ENCODE measurements at regions not wholly inside any gene's neighbourhood (a gene's known extent, or its start where the extent isn't known, plus 50 kb on each side); places are given as distances from the start of the nearest gene placed in this dataset.
"Not testable (repeated sequence)": the region's sequence is repeated elsewhere in the genome, so short reads cannot be mapped to it uniquely, and the experiment has no call there.

DNA sequence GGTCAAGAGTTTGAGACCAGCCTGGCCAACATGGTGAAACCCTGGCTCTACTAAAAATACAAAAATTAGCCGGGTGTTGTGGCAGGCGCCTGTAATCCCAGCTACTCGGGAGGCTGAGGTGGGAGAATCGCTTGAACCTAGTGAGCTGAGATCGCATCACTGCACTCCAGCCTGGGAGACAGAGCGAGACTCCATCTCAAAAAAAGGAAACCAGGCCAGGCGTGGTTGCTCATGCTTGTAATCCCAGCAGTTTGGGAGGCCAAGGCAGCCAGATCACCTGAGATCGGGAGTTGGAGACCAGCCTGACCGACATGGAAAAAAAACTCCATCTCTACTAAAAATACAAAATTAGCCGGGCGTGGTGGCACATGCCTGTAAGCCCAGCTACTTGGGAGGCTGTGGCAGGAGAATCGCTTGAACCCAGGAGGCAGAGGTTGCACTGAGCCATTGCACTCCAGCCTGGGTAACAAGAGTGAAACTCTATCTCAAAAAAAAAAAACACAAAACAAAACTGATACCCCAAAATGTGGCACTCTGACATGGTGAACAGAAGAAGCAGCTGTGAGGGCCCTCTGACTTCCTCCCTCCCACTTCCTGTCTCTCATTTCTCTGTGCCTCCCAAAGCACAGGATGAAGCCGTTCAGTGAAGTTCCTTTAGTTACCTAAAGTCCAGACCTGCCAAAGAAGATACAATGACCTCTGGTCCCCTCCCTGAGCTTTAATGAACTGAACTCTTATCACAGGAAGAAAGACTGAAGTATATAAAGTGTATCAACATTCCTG lies 93.2 kb upstream of the GRIN2A start:
- DNase-seq, result not testable (repeated sequence)

DNA sequence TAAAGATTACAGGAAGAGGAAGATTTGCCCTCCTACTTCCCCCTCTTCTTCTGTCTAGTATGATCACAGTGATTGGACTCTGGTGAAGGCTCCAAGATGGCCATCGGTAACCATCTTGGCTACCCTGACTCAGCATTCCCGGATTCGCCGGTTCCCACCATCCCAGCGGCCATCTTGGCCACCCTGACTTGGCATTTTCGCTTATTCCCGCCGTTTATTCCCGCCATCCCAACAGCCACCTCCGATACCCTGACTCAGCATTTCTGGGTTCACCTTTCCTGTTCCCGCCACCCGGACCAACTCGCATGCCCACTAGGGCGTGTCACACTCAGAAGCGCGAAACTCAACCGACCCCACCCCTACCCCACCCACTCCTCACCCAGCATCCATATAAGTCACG lies 95.4 kb upstream of the GRIN2A start:
- DNase-seq, result no peak

DNA sequence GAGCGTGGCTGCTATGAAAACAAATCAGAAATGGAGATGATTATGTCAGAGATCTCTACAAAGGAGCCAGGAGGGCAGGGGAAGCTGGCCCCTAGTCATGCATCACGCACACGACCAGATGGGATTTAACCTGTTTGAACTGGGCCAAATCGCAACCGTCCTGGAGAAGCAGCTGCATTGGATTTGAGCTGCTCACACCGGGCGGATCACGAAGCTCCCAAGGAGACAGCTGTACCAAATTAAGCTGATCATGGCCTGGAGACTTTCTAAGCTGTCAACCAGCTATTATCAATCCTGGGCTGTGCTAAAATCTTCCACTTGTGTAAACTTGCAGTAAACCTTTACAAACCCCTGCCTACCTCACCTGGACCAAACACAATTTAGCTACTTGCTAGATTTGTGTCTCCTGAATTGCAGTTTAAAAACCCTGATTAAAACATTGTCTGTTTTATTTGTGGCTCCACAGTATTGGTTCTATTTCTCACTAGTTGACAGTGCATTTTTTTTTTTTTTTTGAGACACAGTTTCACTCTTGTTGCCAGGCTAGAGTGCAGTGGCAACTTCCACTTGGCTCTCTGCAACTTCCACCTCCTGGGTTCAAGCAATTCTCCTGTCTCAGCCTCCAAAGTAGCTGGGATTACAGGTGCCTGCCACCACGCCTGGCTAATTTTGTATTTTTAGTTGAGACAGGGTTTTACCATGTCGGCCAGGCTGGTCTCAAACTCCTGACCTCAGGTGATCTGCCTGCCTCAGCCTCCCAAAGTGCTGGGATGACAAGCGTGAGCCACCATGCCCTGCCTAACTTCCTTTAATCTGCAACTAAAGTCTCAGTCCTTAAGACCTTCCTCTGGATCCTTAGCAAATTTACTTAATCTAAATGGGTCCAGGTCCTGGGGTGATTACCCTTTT lies 98.3 kb upstream of the GRIN2A start:
- no peak for DNase-seq

DNA sequence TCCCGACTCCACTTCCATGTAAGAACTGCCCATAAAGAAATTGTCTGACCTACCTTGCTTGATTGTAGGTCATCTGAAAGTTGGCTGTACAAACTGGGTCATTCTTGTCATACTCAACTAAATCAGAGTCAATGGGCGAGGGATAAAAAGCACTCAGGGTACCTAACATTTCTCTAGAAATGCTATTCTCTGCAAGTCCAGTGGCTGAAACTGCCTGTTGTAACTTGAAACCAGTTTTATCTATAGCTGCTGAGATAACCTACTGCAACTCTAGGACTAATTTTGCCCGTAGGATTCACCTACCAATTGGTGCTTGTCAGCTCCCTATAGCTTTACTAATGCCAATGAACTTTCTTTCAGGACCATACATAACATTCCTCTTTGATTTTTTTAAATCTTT lies 100.1 kb upstream of the GRIN2A start:
- DNase-seq, result no peak

DNA sequence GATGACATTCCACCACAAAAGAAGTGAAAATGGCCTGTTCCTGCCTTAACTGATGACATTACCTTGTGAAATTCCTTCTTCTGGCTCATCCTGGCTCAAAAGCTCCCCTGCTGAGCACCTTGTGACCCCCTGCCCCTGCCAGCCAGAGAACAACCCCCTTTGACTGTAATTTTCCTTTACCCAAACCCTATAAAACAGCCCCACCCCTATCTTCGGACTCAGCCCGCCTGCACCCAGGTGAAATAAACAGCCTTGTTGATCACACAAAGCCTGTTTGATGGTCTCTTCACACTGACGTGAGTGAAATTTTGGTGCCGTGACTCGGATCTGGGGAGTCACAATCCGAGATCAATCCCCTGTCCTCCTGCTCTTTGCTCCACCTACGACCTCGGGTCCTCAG lies 101.0 kb upstream of the GRIN2A start:
- DNase-seq, result not testable (repeated sequence)

DNA sequence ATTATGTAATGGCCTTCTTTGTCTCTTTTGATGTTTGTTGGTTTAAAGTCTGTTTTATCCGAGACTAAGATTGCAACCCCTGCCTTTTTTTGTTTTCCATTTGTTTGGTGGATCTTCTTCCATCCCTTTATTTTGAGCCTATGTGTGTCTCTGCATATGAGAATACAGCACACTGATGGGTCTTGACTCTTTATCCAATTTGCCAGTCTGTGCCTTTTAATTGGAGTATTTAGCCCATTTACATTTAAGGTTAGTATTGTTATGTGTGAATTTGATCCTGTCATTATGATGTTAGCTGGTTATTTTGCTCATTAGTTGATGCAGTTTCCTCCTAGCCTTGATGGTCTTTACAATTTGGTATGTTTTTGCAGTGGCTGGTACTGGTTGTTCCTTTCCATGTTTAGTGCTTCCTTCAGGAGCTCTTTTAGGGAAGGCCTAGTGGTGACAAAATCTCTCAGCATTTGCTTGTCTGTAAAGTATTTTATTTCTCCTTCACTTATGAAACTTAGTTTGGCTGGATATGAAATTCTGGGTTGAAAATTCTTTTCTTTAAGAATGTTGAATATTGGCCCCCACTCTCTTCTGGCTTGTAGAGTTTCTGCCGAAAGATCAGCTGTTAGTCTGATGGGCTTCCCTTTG lies 95.3 kb upstream of the ATF7IP2 start:
- not testable (repeated sequence) for DNase-seq

DNA sequence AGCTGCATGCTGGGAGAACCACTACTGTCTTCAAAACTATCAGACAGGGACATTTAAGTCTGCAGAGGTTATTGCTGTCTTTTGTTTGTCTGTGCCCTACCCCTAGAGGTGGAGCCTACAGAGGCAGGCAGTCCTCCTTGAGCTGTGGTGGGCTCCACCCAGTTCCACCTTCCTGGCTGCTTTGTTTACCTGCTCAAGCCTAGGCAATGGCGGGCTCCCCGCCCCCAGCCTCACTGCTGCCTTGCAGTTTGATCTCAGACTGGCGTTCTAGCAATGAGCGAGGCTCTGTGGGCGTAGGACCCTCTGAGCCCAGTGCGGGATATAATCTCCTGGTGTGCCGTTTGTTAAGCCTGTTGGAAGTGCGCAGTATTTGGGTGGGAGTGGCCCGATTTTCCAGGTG lies 93.7 kb upstream of the ATF7IP2 start:
- not testable (repeated sequence) for DNase-seq

DNA sequence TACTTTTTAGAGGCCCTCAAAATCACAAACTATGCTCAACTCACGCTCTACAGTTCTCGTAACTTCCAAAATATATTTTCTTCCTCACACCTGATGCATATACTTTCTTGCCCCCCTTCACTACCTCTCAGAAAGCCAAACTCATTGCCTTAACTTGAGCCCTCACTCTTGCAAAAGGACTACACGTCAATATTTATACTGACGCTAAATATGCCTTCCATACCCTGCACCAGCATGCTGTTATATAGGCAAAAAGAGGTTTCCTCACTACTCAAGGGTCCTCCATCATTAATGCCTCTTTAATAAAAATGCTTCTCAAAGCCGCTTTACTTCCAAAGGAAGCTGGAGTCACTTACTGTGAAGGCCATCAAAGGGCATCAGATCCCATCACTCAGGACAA lies 92.9 kb upstream of the ATF7IP2 start:
- not testable (repeated sequence) for DNase-seq

DNA sequence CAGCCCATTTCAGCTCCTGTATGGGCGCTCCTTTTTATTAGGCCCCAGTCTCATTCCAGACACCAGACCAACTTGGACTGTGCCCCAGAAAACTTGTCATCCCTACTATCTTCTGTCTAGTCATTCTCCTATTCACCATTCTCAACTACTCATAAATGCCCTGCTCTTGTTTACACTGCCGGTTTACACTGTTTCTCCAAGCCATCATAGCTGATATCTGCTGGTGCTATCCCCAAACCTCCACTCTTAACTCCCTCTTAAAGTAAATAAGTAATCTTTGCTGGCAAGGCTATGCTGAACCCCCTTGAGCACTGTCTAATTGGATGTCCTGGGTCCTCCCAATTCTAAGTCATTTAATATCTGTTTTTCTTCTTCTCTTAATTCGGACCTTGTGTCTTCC lies 91.7 kb upstream of the ATF7IP2 start:
- DNase-seq, result not testable (repeated sequence)

DNA sequence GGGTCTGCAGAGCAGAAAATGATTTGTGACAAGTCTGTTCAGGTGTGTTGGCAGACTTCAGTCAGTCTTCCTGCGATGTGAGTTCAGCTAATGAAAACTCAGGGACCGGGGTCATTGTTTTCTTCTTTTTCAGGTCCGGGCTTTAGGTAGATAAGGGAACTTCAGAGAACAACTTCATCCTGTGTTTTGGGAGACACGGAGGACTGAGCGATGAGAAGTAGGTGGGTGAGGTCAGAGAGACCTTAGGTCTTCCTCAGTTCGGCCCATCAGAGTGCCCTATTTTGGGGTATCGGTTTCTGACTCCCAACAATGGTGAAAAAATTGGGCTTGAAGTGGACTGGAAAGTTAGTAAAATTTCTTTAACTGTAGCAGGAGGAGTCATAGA lies 88.9 kb upstream of the ATF7IP2 start:
- no peak for DNase-seq

DNA sequence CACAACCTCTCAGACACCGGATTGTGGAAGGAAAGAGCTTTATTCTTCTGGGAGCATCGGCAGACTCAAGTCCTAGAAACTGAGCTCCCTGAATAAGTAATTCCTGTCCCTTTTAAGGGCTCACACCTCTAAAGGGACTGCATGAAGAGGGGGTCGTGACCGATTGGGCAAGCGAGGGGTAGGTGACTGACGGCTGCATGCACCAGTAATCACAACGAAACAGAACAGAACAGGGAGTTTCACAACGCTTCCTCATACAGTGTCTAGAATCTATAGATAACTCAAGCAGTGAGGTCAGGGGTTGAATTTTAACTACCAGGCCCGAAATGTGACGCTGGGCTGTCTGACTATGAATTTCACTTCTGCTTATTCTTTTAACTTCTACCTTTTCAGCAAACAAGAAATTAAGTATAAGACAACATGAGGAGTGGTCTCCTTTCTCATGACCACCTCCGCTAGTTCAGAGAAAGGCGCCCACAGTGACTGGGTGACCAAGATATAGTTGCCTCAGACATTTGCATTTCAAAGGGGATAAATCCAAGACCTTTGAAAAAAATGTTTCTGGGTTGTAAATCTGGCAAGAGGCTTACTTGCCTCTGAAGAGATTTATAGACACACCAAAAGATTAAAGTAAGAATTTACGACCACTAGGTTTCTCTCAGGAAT lies 88.4 kb upstream of the ATF7IP2 start:
- no peak for DNase-seq

DNA sequence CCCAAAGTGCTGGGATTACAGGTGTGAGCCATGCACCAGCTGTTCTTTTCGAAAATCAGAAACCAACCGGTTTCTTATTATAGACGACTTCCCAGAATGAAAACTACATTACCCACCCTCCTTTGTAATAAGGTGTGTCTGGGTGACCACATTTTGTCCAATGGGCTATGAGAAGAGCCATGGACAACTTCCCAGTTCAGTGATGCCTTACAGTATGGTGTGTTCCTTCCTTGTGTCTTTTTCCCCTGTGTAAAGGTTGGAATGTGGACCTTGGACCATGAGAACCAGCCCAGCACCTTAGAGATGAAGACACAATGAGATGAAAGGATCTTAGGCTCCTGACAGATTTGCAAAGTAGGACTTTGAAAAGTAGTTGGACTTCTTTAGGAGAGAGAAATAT lies 85.0 kb upstream of the ATF7IP2 start:
- no peak for DNase-seq

DNA sequence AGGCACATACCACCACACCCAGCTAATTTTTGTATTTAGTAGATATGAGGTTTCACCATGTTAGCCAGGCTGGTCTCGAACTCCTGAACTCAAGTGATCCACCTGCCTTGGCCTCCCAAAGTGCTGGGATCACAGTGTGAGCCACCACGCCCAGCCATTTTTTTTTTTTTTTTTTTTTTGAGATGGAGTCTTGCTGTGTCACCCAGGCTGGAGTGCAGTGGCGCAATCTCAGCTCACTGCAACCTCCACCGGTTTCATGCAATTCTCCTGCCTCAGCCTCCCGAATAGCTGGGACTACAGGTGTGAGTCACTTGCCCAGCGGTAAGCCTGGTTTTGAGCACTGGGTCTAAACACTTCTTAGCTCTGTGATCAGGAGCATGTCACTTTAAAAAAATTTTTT lies 84.3 kb upstream of the ATF7IP2 start:
- not testable (repeated sequence) for DNase-seq

DNA sequence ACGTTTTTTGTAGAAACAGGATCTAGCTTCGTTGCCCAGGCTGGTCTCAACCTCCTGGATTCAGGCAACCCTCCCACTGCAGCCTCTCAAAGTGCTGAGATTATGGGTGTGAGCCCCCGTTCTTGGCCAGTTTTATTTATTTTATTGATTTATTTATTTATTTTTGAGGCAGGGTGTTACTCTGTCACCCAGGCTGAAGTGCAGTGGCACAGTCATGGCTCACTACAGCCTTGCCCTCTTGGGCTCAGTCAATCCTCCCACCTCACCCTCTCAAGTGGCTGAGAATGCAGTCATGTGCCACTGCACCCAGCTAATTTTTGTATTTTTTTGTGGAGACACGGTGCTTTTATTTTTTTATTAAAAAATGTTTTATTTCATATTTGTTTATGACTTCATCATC lies 79.9 kb upstream of the ATF7IP2 start:
- no peak for DNase-seq

DNA sequence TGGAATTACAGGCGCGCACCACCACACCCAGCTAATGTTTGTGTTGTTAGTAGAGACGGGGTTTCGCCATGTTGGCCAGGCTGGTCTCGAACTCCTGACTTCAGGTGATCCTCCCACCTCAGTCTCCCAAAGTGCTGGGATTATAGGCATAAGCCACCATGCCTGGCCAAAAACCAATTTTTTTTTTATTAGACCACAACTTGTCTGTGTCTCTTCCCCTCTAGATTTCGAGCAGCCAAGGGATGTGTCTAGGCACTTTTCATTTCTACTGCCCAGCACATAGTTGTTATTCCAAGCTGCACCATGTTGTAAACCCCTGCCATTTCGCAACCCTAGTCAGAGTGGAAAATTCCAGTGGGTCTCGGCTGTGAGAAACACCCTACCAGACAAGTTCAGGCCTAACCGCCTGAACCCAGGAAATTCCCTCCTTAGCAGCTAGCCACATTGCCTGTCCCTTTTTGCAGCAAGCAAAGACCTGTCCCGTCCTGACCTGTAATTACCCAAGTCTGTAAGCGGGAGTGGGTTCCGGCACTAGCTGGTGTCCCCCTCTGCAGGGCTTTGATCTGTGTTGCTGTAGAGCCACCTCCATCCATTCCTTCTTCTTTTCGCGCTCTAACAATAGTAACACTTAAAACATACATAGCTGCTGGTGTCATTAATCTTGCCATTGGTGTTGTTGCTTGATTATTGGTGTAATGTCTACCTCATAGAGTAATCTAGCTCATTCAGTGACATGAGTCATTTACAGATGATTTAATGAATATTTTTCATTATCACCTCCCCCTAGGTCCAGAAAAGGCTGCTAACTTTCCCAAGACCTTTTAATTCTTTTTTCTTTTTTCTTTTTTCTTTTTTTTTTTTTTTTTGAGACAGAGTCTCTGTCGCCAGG lies 77.3 kb upstream of the ATF7IP2 start:
- DNase-seq, result no peak

DNA sequence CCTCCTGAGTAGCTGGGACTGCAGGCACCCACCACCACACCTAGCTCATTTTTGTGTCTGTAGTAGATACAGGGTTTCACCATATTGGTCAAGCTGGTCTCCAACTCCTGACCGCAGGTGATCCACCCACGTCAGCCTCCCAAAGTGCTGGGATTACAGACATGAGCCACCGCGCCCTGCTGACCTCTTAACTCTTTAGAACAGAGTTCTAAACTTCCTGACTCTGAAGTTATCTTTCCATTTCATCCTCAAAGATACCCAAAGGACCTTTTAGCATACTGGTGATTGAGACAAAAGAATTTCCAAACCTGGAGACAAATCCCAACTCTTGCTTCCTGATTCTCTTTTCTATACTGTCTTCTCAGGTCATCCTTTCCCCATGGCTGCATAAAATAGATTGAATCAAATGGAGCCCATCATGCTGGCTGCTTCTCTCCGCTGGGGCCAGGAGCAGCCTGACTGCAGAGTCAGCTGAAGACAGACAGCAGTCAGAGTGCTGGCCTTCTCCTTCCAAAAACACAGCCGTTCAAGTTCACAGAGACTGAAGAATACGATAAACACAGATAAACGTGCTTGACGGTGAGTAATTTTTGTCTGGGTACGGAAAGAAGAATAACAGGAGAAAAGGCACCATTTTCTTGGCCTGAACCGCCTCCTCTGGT lies 76.5 kb upstream of the ATF7IP2 start:
- no peak for DNase-seq

DNA sequence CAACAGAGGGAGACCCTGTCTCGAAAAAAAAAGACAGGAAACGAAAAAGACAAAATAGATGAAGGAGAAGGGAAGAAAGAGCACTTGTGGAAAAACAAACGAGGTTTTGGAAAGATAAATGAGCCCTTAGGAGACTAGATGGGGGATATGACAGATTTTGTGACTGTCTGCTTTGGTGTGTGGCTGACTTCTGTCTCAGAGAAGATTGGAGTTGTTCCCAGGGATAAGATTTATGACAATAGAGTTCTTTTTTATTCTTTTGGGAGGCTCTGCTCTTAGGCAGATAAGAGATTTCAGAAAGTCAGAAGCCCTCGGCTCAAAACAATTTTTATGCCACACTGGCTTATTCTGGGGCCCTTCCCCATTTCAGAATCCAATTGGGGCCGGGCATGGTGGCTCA lies 73.9 kb upstream of the ATF7IP2 start:
- DNase-seq, result no peak

DNA sequence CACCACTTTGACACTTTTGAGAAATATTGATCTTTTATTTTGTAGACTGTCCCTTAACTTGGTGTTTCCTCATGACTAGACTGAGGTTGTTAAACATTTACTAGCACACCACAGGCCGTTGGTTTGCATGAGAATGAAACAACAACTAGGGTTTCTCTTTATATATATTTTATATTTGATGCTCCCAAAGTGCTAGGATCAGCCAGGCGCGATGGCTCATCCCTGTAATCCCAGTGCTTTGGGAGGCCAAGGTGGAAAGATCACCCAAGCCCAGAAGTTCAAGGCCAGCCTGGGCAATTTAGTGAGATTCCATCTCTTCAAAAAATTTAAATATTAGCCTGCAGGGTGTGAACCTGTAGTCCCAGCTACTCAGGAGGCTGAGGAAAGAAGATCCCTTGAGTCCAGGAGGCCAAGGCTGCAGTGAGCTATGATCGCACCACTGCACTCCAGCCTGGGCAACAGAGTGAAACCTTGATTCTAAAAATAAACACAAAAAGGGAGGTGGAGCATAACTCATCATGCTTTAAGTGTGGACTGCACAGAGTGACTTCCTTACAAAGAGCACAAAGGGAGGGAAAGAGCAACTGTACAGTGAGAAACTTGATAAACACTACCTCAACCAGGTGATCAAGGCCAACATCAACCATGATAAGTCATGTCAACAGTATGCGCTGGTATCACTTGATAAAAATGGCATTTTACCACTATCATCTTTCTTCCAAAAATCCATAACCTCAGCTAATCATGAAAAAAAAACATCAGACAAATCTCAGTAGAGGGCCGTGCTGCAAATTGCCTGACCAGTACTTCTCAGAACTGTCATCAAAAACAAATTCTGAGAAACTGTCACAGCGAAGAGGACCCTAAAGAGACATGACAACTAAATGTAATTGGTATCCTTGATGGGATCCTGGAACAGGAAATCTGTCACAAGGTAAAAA lies 72.8 kb upstream of the ATF7IP2 start:
- DNase-seq, result no peak

DNA sequence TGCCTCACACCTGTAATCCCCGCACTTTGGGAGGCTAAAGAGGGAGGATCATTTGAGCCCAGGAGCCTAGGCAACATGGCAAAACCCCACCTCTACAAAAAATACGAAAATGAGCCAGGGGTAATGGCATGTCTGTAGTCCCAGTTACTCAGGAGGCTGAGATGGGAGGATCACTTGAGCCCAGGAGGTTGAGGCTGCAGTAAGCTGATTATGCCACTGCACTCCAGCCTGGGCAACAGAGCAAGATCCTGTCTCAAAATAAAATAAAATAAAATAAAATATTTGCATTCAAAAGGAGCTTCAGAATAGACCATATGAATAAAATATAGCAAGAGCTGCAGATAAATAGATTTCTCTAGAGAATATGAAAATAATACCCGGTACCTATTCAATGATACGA lies 71.5 kb upstream of the ATF7IP2 start:
- DNase-seq, result no peak

DNA sequence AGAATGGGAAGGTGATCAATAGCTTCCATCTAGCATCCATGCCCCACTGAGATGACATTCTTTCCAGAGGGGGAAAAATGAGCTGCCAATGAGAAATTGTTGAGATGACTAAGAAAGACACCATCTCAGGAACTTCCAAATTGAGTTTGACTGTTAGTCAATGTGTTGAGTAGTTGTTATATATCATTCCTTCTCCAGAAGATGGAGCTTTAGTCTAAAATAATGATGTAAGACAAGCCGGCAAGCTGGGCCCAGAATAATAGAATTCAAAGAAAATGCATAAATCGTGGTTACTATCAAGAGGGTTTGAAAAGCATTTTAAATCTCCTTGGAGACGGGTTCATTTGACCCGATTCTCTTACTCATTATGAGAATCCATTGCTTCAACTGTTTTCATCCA lies 71.0 kb upstream of the ATF7IP2 start:
- DNase-seq, result no peak
